22Rv1 (cell line): ENCODE measurements at regions not wholly inside any gene's neighbourhood (a gene's known extent, or its start where the extent isn't known, plus 50 kb on each side); places are given as distances from the start of the nearest gene placed in this dataset.

Source experiments
- H3K27ac ChIP-seq: fragments of 450-650 bp; 2 replicates; pipeline ENCODE4 v1.5.1; 2017
- CTCF ChIP-seq: fragments of 450-650 bp; IDR thresholded peaks from 2 replicates; pipeline ENCODE4 v1.5.1; 2017; ENCODE audit warnings: mild to moderate bottlenecking
- ZFX ChIP-seq: fragments of 450-650 bp; IDR thresholded peaks from 2 replicates; pipeline ENCODE4 v1.6.1; 2017; ENCODE audit warnings: antibody characterized with exemption, borderline replicate concordance

- no peak for TF ChIP-seq CTCF
- TF ChIP-seq ZFX: no peak
- no peak overlapping the region for H3K27ac ChIP-seq
Observed at GRCh38 chr5:61965069-61965468, 340.9 kb upstream of the KIF2A start.

- TF ChIP-seq CTCF (no peak), ZFX (no peak)
- H3K27ac ChIP-seq: no peak overlapping the region
Observed at GRCh38 chr5:61965490-61965889, 340.5 kb upstream of the KIF2A start.

- no peak for TF ChIP-seq CTCF
- TF ChIP-seq ZFX: no peak
- H3K27ac ChIP-seq: no peak overlapping the region
Observed at GRCh38 chr5:61966296-61966955, 339.6 kb upstream of the KIF2A start.

GRCh38 chr5:61966997-61967396 lies 339.0 kb upstream of the KIF2A start:
- no peak overlapping the region for H3K27ac ChIP-seq
- TF ChIP-seq ZFX: no peak

- no peak overlapping the region for H3K27ac ChIP-seq
- TF ChIP-seq CTCF (no peak), ZFX (no peak)
Observed at GRCh38 chr5:61967681-61968080, 338.3 kb upstream of the KIF2A start.

- TF ChIP-seq CTCF (no peak), ZFX (no peak)
- no peak overlapping the region for H3K27ac ChIP-seq
Observed at GRCh38 chr5:61969347-61969746, 336.7 kb upstream of the KIF2A start.

GRCh38 chr5:61969755-61970154 lies 336.3 kb upstream of the KIF2A start:
- H3K27ac ChIP-seq: no peak overlapping the region
- TF ChIP-seq CTCF (no peak), ZFX (no peak)

- TF ChIP-seq CTCF (no peak), ZFX (no peak)
- no peak overlapping the region for H3K27ac ChIP-seq
Observed at GRCh38 chr5:61970218-61970617, 335.8 kb upstream of the KIF2A start.
